Upper lobe of right lung (tissue), 1 donor: ENCODE measurements at regions not wholly inside any gene's neighbourhood (a gene's known extent, or its start where the extent isn't known, plus 50 kb on each side); places are given as distances from the start of the nearest gene placed in this dataset.

Source experiments
- ATAC-seq: fragments of 200-7000 bp; cut with Tn5 transposase; one replicate; pipeline ENCODE4 v1.9.1; 2020; ENCODE audit warnings: mild to moderate bottlenecking, moderate library complexity
- DNase-seq: peaks from one replicate; pipeline ENCODE4 v3.0.0-alpha.2; 2020
- H3K27ac ChIP-seq: fragments of 200-600 bp; one replicate; pipeline ENCODE4 v1.8.0; 2022
- H3K27me3 ChIP-seq: fragments of 200-600 bp; one replicate; pipeline ENCODE4 v1.8.0; 2022; ENCODE audit warnings: mild to moderate bottlenecking
- H3K36me3 ChIP-seq: fragments of 200-600 bp; one replicate; pipeline ENCODE4 v1.8.0; 2022
- H3K4me1 ChIP-seq: fragments of 200-600 bp; one replicate; pipeline ENCODE4 v1.8.0; 2022
- H3K4me3 ChIP-seq: fragments of 200-600 bp; one replicate; pipeline ENCODE4 v1.8.0; 2022; ENCODE audit warnings: mild to moderate bottlenecking
- H3K9me3 ChIP-seq: fragments of 200-600 bp; one replicate; pipeline ENCODE4 v1.8.0; 2022
- intact Hi-C: fragments of 100-400 bp; cut with DNase I; formaldehyde crosslinking; loops from one replicate; pipeline ENCODE4 v1.11.0; 2022
- TF ChIP-seq, protein P1 (sequence below): fragments of 200-600 bp; IDR thresholded peaks from one replicate; pipeline ENCODE4 v1.8.0; 2022; ENCODE audit warnings: antibody characterized with exemption
- donor health status: DM: no; HTN: yes; CAD: no; lungs with severe emphysema.

DNA sequence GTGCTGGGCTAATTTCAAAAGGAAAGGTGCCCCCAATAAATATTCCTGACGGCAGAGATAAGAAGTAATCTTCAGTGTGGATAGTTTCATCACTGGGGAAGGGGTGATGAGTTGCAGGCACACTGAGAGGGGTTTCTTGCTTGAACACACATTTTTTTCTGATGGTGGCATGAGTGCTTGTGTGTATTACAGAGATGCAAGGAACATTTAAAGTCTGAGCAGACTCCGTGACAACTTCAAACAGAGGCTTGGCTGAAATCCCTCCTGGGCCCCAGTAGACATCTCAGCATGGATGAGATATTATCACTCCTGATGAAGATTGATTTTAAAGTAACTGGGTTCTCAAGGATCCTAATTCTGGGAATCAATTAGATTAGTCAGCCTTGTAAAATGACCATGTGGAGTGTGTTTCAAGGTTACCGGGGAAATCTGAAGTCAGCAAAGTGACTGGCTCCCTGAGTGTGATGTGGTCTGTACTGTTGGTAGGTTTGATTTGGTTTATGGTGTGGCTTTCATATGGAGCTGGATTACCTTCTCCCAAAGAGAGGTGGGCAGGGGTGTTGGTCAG is 435.8 kb upstream of the EEF2KMT start:
- ATAC-seq (no peak), DNase-seq (no peak)
- Histone ChIP-seq H3K9me3 (no peaks in the 10 kb centered on the region), H3K27ac (no peak overlapping the region), H3K4me1 (no peaks in the 10 kb centered on the region), H3K4me3 (no peak overlapping the region), H3K27me3 (no peaks in the 10 kb centered on the region), H3K36me3 (no peaks in the 10 kb centered on the region)
- TF ChIP-seq, protein P1, sequence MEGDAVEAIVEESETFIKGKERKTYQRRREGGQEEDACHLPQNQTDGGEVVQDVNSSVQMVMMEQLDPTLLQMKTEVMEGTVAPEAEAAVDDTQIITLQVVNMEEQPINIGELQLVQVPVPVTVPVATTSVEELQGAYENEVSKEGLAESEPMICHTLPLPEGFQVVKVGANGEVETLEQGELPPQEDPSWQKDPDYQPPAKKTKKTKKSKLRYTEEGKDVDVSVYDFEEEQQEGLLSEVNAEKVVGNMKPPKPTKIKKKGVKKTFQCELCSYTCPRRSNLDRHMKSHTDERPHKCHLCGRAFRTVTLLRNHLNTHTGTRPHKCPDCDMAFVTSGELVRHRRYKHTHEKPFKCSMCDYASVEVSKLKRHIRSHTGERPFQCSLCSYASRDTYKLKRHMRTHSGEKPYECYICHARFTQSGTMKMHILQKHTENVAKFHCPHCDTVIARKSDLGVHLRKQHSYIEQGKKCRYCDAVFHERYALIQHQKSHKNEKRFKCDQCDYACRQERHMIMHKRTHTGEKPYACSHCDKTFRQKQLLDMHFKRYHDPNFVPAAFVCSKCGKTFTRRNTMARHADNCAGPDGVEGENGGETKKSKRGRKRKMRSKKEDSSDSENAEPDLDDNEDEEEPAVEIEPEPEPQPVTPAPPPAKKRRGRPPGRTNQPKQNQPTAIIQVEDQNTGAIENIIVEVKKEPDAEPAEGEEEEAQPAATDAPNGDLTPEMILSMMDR: no peak
- intact Hi-C loops: no loop called here

DNA sequence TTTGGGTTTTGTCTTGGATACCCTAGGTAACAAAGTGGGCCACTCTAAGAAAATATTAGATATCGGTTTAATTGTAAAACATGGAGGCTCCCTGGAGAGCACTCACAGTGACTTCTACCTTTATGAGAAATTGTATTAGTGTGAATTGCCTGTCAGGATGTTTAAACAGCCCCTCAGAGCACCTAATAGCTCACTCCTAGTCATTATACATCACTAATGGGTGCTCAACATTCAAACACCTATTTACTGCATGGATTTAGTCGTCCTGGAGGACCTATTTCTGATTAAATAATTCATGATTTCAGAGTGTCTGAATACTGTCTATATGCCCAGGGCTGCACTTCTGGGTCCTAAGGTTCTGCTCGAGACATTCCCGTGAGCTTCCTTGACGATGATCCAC is 430.2 kb upstream of the EEF2KMT start:
- DNase-seq (no peak), ATAC-seq (no peak)
- TF ChIP-seq, protein P1: no peak
- H3K4me1 ChIP-seq: no peaks in the 10 kb centered on the region
- H3K4me3 ChIP-seq: no peak overlapping the region
- intact Hi-C loops: no loop called here
- H3K27ac ChIP-seq: no peak overlapping the region
- H3K9me3 ChIP-seq: no peaks in the 10 kb centered on the region
- no peaks in the 10 kb centered on the region for H3K36me3 ChIP-seq
- no peaks in the 10 kb centered on the region for H3K27me3 ChIP-seq

DNA sequence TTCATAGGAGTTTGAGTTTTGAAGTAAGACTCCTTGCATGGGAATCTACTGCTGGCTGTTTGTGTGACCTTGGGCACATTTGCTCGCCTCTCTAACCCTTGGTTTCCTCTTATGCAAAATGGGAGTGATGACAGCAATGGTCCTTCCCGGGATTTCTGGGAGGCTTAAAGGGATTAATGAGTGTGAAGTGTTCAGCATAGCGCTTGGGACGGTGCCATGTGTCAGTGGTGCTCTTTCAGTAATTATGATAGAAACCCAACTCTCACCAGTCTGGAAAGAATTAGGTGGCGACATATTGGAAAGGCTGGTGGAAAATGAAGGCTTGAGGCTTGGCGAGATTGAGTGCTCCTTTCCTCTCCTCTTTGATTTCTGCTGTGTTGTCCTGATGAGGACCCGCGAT is 429.2 kb upstream of the EEF2KMT start:
- Histone ChIP-seq H3K9me3 (no peaks in the 10 kb centered on the region), H3K27me3 (no peaks in the 10 kb centered on the region), H3K27ac (no peak overlapping the region), H3K36me3 (no peaks in the 10 kb centered on the region), H3K4me3 (no peak overlapping the region), H3K4me1 (no peaks in the 10 kb centered on the region)
- ATAC-seq (no peak), DNase-seq (no peak)
- intact Hi-C loops: no loop called here
- TF ChIP-seq, protein P1: no peak

DNA sequence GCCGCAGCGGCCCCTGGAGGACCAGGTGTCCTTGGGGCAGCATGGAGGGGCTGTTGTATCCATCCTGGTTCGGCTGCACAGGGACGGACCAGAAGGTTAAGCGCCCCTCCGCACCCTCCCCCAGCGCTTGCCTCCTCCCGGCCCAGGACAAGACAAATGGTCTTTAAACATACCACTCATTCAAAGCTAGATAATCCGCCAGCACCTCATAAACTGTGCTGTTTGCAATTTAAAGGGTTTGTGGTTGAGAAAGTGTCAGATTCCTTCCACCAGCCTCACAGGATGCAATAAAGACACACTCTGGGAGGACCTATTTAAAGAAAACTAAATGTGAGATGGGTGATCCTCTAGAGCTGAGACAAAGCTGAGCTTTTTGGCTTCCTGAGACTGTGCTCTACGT is 426.2 kb upstream of the EEF2KMT start:
- Histone ChIP-seq H3K27me3 (no peaks in the 10 kb centered on the region), H3K9me3 (no peaks in the 10 kb centered on the region), H3K36me3 (no peaks in the 10 kb centered on the region), H3K4me1 (no peaks in the 10 kb centered on the region), H3K4me3 (no peak overlapping the region), H3K27ac (no peak overlapping the region)
- TF ChIP-seq, protein P1: no peak
- intact Hi-C loops: no loop called here
- ATAC-seq (no peak), DNase-seq (no peak)

DNA sequence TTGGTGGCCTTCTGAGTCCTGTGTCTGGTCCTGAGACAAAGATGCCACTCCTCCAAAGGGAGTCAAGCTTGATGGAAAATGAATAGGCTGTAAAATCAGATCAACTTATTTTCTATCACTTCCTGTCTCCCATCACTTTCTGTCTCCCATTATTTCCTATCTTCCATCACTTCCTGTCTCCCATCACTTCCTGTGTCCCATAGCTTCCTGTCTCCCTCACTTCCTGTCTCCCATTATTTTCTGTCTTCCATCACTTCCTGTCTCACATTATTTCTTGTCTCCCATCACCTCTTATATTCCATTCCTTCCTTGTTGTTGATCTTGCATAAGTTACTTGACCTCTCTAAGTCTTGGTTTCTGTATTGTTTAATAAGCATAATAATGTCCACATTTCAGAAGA is 418.5 kb upstream of the EEF2KMT start:
- Histone ChIP-seq H3K4me1 (no peaks in the 10 kb centered on the region), H3K36me3 (no peaks in the 10 kb centered on the region), H3K27me3 (no peaks in the 10 kb centered on the region), H3K4me3 (no peak overlapping the region), H3K27ac (no peak overlapping the region), H3K9me3 (no peaks in the 10 kb centered on the region)
- TF ChIP-seq, protein P1: no peak
- no peak for DNase-seq
- ATAC-seq: no peak
- intact Hi-C loops: no loop called here

DNA sequence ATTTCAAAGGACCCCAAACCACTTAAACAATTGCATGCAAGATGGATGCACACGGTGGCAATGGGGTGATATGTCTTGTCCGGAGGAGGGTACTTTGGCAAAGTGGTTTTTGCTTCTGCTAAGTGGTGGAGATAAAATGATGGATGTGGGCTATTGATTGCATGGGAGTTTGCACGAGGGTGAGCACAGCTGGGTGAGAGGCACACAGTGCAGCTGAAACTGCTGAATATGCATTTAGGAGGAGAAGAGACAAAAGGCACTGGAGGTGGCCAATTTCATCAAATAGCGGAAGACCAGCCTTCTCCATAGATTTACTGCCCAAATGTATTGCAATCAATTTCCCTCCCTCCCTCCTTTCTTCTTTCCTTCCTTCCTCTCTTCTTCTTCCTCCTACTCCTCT is 414.4 kb upstream of the EEF2KMT start:
- Histone ChIP-seq H3K4me1 (no peaks in the 10 kb centered on the region), H3K27ac (no peak overlapping the region), H3K27me3 (no peaks in the 10 kb centered on the region), H3K36me3 (no peaks in the 10 kb centered on the region), H3K4me3 (no peak overlapping the region), H3K9me3 (no peaks in the 10 kb centered on the region)
- TF ChIP-seq, protein P1: no peak
- DNase-seq (no peak), ATAC-seq (no peak)
- intact Hi-C loops: no loop called here
